GM21619 (cell line): ENCODE measurements at regions not wholly inside any gene's neighbourhood (a gene's known extent, or its start where the extent isn't known, plus 50 kb on each side); places are given as distances from the start of the nearest gene placed in this dataset.
"Not testable (repeated sequence)": the region's sequence is repeated elsewhere in the genome, so short reads cannot be mapped to it uniquely, and the experiment has no call there.

Source experiments
- ATAC-seq: cut with Tn5 transposase; IDR thresholded peaks from one replicate; pipeline ENCODE4 v1.9.1; 2021; ENCODE audit not compliant: unreplicated experiment

DNA sequence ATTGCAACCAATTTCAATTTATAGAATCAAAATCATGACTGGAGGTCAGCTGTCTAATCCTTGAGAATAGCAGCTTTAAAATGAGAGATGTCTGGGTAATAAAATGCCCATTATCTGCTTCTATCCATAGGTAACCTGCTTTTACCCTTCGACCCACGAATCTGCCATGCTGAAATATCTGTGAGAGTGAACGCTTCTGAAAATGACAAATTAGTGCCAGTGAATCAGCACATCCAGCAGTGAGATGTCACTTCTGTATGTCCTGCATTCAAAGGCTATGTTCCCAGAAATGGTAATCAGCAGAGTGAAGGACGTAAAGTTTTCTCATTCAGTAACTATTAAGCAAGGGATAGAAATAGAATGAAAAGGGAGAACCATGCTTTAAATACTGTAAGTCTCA is 532.4 kb upstream of the ITGA1 start:
- ATAC-seq, result no peak

GRCh38 chr5:52262844-52263243 is 524.9 kb upstream of the ITGA1 start:
- ATAC-seq, result no peak

DNA sequence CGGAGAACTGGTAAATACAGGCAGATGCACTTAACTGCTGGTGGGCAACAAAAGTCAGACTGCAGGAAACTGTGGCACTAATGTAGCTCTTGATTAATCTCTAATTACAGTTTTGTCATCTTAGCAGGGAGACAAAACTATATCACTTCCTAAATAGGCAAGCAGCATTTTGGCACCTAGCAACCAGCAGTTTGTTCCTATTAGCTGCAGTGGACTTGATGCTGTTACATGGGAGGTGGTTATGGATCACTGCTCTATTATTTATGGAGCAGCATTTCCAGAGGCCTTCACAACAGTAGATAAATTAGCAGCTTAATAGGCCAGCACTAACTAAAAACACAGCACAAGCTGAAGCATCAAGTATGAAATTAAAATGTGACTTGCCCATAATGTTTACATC is 518.3 kb upstream of the ITGA1 start:
- no peak for ATAC-seq

DNA sequence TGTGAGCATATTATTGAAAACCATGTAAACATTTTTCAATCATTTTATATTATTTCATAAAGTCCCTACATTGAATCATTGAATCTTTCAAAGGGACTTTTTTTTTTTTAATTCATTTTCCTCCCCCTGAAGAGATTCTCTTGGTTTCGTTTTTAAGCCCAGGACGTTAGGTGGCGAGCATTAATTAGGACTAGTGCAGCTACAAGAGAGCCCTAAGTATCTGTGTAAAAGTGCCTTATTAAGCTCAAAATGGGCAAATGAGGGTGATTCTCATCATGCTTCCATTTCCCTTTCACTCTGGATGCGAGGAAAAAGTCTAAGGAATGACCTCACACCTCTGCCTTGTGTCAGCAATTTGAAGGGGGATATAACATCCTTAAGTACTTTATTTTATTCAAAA is 517.9 kb upstream of the ITGA1 start:
- ATAC-seq, result no peak

DNA sequence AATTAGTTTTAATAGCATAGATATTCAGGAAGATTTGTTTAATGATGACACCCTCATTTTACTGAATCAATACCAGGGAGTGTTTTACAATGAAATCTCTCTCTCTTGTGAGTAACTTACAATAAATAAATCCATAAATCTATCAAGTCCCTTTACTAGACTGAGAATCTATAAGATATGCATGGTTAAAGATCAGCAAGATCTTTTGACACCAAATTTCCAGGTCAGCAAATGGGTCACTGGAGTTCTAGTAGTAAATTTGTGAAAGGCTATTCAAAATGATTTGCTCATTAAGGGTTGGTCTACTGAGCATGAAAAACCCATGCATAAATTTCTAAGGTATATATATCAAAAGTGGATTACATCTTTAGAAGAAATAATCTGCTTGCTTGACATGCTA is 512.1 kb upstream of the ITGA1 start:
- ATAC-seq, result no peak

GRCh38 chr5:52277101-52277500 is 510.6 kb upstream of the ITGA1 start:
- ATAC-seq, result no peak

DNA sequence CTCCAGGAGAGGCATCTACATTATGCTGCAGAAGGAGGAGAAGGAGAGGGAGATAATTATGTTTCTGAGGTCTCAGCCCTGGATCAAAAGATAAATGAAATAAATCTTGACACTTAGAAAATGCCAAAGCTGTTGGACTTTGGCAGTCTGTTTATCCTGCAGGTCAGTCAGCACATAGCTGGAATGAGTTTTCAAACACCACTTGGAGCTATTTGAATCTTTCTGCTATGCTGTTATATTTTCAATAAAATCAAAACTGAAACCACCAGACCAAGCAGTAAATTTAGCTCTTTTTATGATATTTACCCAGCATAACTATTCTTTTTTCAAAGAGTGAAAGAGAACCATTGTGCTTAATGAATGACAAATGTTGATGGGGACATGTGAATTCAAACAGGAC is 505.1 kb upstream of the ITGA1 start:
- ATAC-seq, result no peak

DNA sequence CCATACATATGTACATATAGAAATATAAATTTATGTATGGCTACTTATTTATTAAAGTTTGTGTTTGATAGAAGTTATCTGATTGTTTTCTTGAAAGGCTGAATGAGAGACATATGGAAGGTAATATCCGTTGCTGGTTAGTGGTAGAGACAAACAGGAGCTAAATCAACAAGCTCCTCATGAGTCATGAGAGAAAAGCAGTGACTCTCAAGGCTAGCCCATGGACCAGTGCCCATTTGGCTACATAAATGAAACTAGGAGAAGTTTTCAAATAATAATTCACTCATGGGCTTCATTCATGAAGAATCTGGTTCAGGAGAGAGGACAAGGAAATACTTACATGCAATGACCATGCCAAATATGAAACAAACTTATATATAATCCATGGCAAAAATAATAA is 504.5 kb upstream of the ITGA1 start:
- ATAC-seq, result no peak

DNA sequence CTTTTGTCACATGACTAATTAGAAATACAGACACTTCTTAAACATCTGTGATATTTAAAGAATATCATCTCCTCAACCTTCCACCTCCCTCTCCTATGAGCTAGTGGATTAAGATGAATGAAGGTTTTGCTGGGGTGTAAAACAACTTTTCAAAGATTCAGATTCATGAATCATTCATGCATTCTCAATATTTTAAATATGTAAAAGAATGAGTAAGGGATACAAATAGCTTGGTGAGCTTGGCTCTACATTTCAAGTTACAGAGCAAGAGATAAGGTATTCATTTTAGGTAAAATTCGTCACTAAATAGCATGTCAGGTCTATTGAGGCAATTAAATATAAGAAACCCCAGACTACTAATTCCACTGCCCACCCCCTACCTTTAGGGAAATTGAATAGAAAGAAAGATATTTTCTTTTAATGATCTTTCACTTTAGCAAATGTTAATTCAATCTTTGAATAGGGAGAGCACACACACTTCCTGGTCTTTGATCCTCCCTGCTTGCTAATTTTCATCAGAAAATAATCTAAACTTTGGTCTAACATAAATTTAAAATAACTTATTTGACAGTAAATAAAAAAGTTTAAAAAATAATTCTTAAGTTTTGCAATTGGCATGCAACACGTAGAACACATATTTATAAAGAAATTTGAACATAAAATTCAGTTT is 486.9 kb upstream of the ITGA1 start:
- ATAC-seq, result no peak

DNA sequence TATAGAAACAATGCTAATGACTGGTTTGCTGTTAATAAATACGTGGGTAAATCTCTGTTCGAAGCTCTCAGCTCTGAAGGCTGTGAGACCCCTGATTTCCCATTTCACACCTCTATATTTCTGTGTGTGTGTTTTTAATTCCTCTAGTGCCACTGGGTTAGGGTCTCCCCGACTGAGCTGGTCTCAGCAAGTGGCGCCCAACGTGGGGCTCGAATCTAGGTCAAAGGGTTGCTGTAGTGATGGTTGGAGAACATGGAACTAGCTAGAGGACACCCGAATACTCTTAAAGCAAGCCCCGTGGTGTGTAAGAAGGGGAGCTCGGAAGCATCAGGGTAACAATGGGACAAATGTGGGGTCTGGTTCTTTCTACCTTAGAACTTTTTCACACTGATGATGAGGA is 482.9 kb upstream of the ITGA1 start:
- not testable (repeated sequence) for ATAC-seq

DNA sequence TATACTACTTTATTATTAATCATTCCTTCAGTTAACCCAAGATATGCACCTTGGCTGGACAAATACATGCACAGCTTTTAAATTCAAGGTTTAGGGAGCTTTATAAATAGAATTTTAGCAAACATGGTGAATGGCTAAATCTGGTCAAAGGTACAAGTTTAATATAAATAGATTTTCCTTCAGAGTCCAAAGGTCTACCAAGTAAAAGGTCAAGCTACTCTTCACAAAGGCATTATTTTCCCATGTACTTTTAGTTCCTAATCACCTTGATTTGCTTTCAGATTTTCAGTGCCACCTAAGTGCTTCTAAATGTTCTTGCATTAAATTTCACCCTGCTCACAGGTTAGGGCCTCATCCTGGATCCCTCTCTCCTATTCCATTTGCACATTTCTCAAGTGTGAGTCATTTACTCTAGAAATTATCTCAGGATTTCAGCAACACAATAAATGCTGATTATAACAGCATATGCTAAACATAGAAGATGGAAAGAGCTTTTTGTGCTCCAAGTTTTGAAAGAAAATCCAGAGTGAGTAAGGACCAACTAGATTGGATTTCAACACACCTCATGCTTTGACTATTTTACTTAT is 459.4 kb upstream of the ITGA1 start:
- ATAC-seq, result no peak

DNA sequence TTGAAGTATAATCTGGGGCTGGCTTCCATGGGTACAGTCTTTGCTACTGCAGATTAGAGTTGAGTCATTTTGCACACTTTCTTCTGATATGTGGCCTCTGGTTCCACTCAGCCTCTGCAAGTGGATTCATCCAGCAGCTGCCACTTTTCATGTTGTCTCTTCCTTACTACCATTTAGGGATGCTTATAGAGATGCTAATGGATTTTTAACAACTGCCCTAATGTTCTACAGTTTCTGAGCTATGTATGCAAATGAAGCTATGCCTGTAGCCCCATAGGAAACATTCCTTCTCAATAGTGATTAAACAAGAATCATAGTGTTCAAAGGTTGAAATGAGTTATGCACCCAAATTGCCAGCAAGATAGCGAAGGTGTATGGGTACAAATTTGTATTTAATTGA is 456.0 kb upstream of the ITGA1 start:
- no peak for ATAC-seq

GRCh38 chr5:52334367-52334766 is 453.3 kb upstream of the ITGA1 start:
- no peak for ATAC-seq

- ATAC-seq, result peak; percentile 56
Measured at GRCh38 chr5:52339285-52339684, 448.4 kb upstream of the ITGA1 start.

GRCh38 chr5:52342361-52342760 is 445.4 kb upstream of the ITGA1 start:
- ATAC-seq, result no peak

DNA sequence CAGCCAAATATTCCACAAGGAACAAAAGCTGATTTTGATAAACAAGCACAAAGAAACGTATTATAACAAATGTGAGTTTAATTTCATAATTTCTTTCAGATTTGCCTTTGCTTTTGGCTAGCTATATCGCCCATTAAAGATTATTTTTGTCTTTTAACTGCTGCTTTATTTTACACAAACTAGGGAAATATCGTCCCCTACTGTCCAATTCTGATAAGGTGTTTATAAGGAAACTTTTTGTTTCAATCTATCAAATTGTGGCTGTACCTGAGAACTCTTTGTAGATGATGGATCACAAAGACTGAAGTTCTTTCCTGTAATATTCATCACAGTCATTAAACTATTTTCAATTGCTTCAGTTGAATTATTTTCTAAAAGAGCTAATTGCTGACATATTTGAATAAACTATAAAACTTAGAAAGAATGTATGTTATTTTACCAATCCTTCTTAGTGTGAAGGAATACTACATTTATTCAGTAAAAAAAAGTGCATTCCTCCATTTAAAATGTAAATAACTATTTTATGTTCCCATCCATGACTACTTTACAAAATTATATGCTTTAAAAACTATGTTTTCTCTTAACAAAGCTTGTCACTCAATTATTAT is 431.3 kb upstream of the ITGA1 start:
- no peak for ATAC-seq

DNA sequence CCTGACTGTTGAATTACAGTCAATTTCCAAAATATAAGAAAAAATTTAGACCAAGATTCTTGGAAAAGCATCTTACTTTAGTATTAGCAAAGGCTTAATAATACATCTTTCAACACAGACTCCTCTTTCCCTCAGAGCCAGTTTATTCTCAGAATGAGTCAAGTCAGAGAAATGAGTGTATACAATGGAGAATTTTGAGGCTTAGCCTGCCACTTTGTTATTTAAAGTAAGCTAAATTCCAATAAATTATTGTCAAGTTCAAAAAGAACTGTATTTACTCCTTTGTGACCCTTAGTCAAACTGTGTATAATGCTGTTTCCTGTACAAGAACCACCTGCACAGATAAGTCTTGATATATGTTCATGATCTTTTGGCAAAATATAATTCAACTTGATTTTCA is 428.5 kb upstream of the ITGA1 start:
- ATAC-seq, result no peak

- no peak for ATAC-seq
Measured at GRCh38 chr5:52360985-52361384, 426.7 kb upstream of the ITGA1 start.

DNA sequence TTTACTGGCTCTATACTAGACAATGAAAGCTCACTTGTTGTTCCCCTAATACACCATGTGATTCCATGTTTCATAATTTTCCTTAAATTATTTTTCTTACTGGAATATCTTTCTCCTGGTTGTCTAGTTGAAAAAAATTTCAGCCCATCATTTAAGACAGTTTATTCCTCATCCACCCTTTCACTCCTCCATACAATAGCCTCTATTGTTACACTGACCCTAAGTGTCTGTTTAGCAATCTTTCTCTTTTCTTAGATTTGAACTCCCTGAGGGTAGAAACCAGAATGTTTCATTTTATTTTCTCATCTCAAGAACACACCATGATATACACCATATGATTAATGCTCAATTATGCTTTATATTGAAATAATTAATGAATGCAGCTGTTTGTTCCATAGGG is 413.4 kb upstream of the ITGA1 start:
- no peak for ATAC-seq

- no peak for ATAC-seq
Measured at GRCh38 chr5:52375969-52376368, 411.7 kb upstream of the ITGA1 start.

GRCh38 chr5:52376592-52376991 is 411.1 kb upstream of the ITGA1 start:
- no peak for ATAC-seq

GRCh38 chr5:52378237-52378636 is 409.5 kb upstream of the ITGA1 start:
- no peak for ATAC-seq

DNA sequence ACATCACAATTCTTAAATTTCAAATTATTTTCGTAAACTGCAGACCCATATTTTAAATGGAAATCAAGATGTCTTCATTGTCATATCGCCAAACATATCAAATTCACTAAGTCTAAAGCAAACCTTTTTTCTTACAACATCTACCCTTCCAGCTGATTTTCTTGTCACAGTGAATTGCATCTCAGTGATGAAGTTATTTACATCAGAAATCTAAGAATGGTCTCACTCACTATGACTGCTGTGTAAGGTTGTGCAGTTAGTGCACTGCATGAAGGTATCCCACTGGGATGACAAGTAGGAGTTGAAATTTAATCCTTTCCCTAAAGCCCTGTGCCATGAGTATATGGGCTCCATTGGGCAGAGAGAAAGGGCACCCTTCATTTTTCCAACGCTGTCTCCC is 399.4 kb upstream of the ITGA1 start:
- no peak for ATAC-seq
